ENCODE measurements at regions not wholly inside any gene's neighbourhood (a gene's known extent, or its start where the extent isn't known, plus 50 kb on each side); places are given as distances from the start of the nearest gene placed in this dataset.
"Not testable (repeated sequence)": the region's sequence is repeated elsewhere in the genome, so short reads cannot be mapped to it uniquely, and the experiment has no call there.

DNA sequence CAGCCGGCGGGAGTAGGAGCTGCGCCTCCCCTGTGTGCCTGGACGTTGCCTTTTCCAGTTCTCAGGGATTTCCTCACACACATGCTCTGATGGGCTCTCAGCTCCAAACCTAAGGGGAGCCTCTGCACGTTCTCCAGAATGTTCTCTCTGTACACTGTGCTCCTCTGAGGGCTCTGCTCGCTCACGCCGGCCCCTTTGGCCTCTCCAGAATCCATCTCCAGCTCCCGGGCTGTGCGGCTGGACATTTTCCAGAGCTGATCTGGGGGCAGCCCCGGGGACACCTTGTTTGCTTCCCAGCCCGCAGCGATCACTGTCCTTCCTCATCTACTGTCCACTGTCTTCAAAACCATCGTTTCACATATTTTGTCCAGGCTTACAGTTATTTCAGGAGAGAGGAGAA is 245.4 kb upstream of the HDAC4 start:
- ATAC-seq = no peak
- TF ChIP-seq, protein P1, sequence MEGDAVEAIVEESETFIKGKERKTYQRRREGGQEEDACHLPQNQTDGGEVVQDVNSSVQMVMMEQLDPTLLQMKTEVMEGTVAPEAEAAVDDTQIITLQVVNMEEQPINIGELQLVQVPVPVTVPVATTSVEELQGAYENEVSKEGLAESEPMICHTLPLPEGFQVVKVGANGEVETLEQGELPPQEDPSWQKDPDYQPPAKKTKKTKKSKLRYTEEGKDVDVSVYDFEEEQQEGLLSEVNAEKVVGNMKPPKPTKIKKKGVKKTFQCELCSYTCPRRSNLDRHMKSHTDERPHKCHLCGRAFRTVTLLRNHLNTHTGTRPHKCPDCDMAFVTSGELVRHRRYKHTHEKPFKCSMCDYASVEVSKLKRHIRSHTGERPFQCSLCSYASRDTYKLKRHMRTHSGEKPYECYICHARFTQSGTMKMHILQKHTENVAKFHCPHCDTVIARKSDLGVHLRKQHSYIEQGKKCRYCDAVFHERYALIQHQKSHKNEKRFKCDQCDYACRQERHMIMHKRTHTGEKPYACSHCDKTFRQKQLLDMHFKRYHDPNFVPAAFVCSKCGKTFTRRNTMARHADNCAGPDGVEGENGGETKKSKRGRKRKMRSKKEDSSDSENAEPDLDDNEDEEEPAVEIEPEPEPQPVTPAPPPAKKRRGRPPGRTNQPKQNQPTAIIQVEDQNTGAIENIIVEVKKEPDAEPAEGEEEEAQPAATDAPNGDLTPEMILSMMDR (IDR thresholded peaks at IDR 0.05) = no peak
- H3K27me3 Mint-ChIP-seq (ENCODE audit: low read depth in 2 of 2) = peaks cover 6 to 11% of the 10 kb centered on the region in 2 donors

DNA sequence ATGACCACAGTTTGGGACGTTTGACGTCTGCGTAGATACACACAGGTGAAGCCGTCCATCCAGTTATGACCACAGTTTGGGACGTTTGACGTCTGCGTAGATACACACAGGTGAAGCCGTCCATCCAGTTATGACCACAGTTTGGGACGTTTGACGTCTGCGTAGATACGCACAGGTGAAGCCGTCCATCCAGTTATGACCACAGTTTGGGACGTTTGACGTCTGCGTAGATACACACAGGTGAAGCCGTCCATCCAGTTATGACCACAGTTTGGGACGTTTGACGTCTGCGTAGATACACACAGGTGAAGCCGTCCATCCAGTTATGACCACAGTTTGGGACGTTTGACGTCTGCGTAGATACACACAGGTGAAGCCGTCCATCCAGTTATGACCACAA is 243.8 kb upstream of the HDAC4 start:
- H3K9me3 Mint-ChIP-seq; ATAC-seq; H3K9me3 ChIP-seq (ENCODE audit: control insufficient read depth, insufficient read depth, low read length); H3K4me3 ChIP-seq (ENCODE audit: low read length); H3K27ac ChIP-seq (ENCODE audit: low read length); H3K36me3 Mint-ChIP-seq; H3K27me3 ChIP-seq (ENCODE audit: control insufficient read depth, insufficient read depth, low read length); H3K4me3 Mint-ChIP-seq; H3K36me3 ChIP-seq (ENCODE audit: control insufficient read depth, insufficient read depth, low read length); H3K27ac Mint-ChIP-seq; H3K27me3 Mint-ChIP-seq (ENCODE audit: low read depth in 2 of 2); DNase-seq; intact Hi-C loops (cut with micrococcal nuclease): not testable (repeated sequence)
- peaks cover 14% of the 10 kb centered on the region for H3K4me1 ChIP-seq (ENCODE audit: control insufficient read depth, insufficient read depth, low read length)
- H3K4me1 Mint-ChIP-seq = peaks cover 9 to 15% of the 10 kb centered on the region in 2 donors
- 93% methylated on average over 8 of the region's 25 CpGs for WGBS (ENCODE audit: insufficient coverage)

More for the DNA sequence above, 245.4 kb upstream of the HDAC4 start:
- intact Hi-C loops (cut with micrococcal nuclease) = no loop called here
- Mint-ChIP-seq H3K36me3 (no peaks in the 10 kb centered on the region), H3K4me1 (peaks cover 9 to 15% of the 10 kb centered on the region in 2 donors), H3K27ac (peak overlapping the region in 1 of 2 donors; percentile 67), H3K4me3 (no peak overlapping the region), H3K9me3 (no peaks in the 10 kb centered on the region)
- WGBS (ENCODE audit: insufficient coverage) = 91% methylated on average over 14 of the region's 14 CpGs
- H3K4me1 ChIP-seq (ENCODE audit: control insufficient read depth, insufficient read depth, low read length) = peaks cover 14% of the 10 kb centered on the region
- H3K27ac ChIP-seq (ENCODE audit: low read length) = no peak overlapping the region
- peaks cover 6% of the 10 kb centered on the region for H3K9me3 ChIP-seq (ENCODE audit: control insufficient read depth, insufficient read depth, low read length)
- no peaks in the 10 kb centered on the region for H3K36me3 ChIP-seq (ENCODE audit: control insufficient read depth, insufficient read depth, low read length)
- DNase-seq = no peak
- H3K27me3 ChIP-seq (ENCODE audit: control insufficient read depth, insufficient read depth, low read length) = no peaks in the 10 kb centered on the region
- no peak overlapping the region for H3K4me3 ChIP-seq (ENCODE audit: low read length)

DNA sequence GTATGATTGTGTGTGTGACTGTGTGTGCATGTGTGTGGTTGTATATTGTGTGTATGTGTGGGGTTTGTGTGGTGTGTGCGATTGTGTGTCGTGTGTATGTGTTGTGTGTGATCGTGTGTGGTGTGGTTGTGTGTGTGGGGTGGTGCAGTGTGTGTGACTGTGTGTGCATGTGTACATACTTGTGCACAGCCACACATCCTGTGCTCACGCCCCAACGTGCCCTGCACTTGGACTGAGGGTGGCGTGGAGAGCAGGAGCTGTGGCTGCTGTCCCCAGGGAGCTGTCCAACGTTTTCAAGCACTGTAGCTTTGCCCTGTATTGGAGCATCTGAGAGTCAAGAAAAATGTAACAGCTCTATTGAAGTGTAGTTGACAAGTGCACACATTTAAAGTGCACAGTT is 243.2 kb upstream of the HDAC4 start:
- Histone ChIP-seq H3K36me3 (ENCODE audit: control insufficient read depth, insufficient read depth, low read length) (no peaks in the 10 kb centered on the region), H3K4me1 (ENCODE audit: control insufficient read depth, insufficient read depth, low read length) (peaks cover 14% of the 10 kb centered on the region), H3K27me3 (ENCODE audit: control insufficient read depth, insufficient read depth, low read length) (no peaks in the 10 kb centered on the region), H3K27ac (ENCODE audit: low read length) (no peak overlapping the region), H3K9me3 (ENCODE audit: control insufficient read depth, insufficient read depth, low read length) (peaks cover 6% of the 10 kb centered on the region), H3K4me3 (ENCODE audit: low read length) (no peak overlapping the region)
- WGBS (ENCODE audit: insufficient coverage) = 47% methylated on average over 7 of the region's 7 CpGs
- no peaks in the 10 kb centered on the region for H3K36me3 Mint-ChIP-seq
- peak in 1 of 2 donors; percentile 28 for DNase-seq
- H3K4me3 Mint-ChIP-seq = no peak overlapping the region
- peaks cover 2% of the 10 kb centered on the region in 2 donors for H3K27me3 Mint-ChIP-seq (ENCODE audit: low read depth in 2 of 2)
- TF ChIP-seq, protein P1 (IDR thresholded peaks at IDR 0.05) = no peak
- H3K9me3 Mint-ChIP-seq = no peaks in the 10 kb centered on the region
- H3K27ac Mint-ChIP-seq = no peak overlapping the region
- ATAC-seq = peak; percentile 37 to 65 (median 49)
- H3K4me1 Mint-ChIP-seq = peaks cover 9 to 15% of the 10 kb centered on the region in 2 donors
- intact Hi-C loops (cut with micrococcal nuclease) = no loop called here

DNA sequence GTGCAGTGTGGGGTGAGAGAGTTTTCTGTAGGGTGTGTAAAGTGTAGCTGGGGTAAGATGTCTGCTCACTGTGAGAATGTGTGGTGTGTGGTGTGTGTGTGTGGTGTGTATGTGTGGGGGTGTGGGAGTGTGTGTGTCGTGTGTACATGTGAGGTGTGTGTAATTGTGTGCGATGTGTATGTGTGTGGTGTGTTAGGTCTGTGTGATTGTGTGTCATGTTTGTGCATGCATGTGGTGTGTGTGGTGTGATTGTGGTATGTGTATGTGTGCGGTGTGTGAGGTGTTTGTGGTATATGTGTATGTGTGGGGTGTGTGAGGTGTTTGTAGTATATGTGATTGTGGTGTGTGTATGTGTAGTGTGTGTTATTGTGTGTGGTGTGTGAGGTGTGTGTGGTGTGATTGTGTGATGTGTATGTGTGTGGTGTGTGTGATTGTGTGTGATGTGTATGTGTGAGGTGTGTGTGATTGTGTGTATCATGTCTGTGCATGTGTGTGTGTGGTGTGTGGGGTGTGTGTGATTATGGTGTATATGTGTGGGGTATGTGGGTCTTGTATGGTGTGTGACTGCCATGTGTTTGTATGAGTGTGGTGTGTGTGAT is 241.7 kb upstream of the HDAC4 start:
- no peaks in the 10 kb centered on the region for H3K36me3 ChIP-seq (ENCODE audit: control insufficient read depth, insufficient read depth, low read length)

DNA sequence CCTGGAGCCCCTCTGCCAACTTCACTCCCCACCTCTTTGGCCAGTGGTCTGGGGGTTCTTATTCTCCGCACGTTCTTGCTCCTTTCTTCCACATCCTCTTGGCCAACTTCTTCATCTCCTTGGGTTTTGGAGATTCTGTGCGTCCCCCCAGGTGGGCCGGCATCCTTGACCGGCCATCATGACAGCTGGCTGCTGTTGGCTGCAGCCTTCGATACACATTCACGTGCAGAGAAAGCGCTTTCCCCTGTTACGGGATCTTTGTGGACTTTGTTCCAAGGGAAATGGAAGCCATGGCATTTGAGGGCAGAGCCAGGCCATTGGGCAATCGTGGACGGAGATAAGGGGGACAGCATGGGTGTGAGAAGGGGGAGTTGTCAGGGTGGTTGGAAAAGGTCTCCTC is 241.1 kb upstream of the HDAC4 start:
- H3K4me1 ChIP-seq (ENCODE audit: control insufficient read depth, insufficient read depth, low read length) = peaks cover 10% of the 10 kb centered on the region
- H3K36me3 Mint-ChIP-seq; H3K4me3 ChIP-seq (ENCODE audit: low read length); intact Hi-C loops (cut with micrococcal nuclease); H3K27me3 Mint-ChIP-seq (ENCODE audit: low read depth in 2 of 2); H3K9me3 Mint-ChIP-seq; H3K4me1 Mint-ChIP-seq; H3K4me3 Mint-ChIP-seq; DNase-seq; H3K27ac ChIP-seq (ENCODE audit: low read length); H3K9me3 ChIP-seq (ENCODE audit: control insufficient read depth, insufficient read depth, low read length); H3K27me3 ChIP-seq (ENCODE audit: control insufficient read depth, insufficient read depth, low read length); H3K36me3 ChIP-seq (ENCODE audit: control insufficient read depth, insufficient read depth, low read length); ATAC-seq; H3K27ac Mint-ChIP-seq: not testable (repeated sequence)
- WGBS (ENCODE audit: insufficient coverage) = 97% methylated on average over 9 of the region's 11 CpGs

More for the DNA sequence above, 241.7 kb upstream of the HDAC4 start:
- no peaks in the 10 kb centered on the region for H3K27me3 ChIP-seq (ENCODE audit: control insufficient read depth, insufficient read depth, low read length)
- no peak overlapping the region for H3K4me3 ChIP-seq (ENCODE audit: low read length)
- peaks cover 14% of the 10 kb centered on the region for H3K4me1 ChIP-seq (ENCODE audit: control insufficient read depth, insufficient read depth, low read length)
- no peaks in the 10 kb centered on the region for H3K36me3 Mint-ChIP-seq
- intact Hi-C loops (cut with micrococcal nuclease) = no loop called here
- H3K27ac Mint-ChIP-seq = no peak overlapping the region
- H3K4me1 Mint-ChIP-seq = peaks cover 9 to 11% of the 10 kb centered on the region in 2 donors
- ATAC-seq (peak in 1 of 3 donors; percentile 21), DNase-seq (no peak)
- no peak overlapping the region for H3K27ac ChIP-seq (ENCODE audit: low read length)
- H3K4me3 Mint-ChIP-seq = no peak overlapping the region
- WGBS (ENCODE audit: insufficient coverage) = 76% methylated on average over 3 of the region's 3 CpGs
- no peaks in the 10 kb centered on the region for H3K9me3 ChIP-seq (ENCODE audit: control insufficient read depth, insufficient read depth, low read length)
- H3K9me3 Mint-ChIP-seq = no peaks in the 10 kb centered on the region
- TF ChIP-seq, protein P1 (IDR thresholded peaks at IDR 0.05) = no peak
- H3K27me3 Mint-ChIP-seq (ENCODE audit: low read depth in 2 of 2) = peaks cover under 1 to 6% of the 10 kb centered on the region in 2 donors
